HCT116 (cell line): ENCODE measurements at regions not wholly inside any gene's neighbourhood (a gene's known extent, or its start where the extent isn't known, plus 50 kb on each side); places are given as distances from the start of the nearest gene placed in this dataset.

Experiments used
- ATAC-seq: fragments of 200-7000 bp; cut with Tn5 transposase; 2 replicates; pipeline ENCODE4 v1.9.1; 2020; ENCODE audit warnings: mild to moderate bottlenecking, moderate library complexity
- BruUV-seq: library from RNA; stranded (reverse); fragments of 400-500 nt; replicated peaks from 2 replicates; lab custom pipeline; 2021; lab: Mats Ljungman, UMichigan
- CTCF ChIA-PET: fragments of 300-600 bp; sonication (Branson Sonifier 250); formaldehyde crosslinking; loops from one replicate; lab custom pipeline; 2021; ENCODE audit warnings: antibody characterized with exemption; lab: Charles Lee
- POLR2A ChIA-PET: fragments of 300-600, 350-600 bp; sonication (Branson Sonifier 250); formaldehyde crosslinking; loops from one replicate; lab custom pipeline; 2021; ENCODE audit warnings: antibody characterized with exemption; lab: Charles Lee
- RAD21 ChIA-PET, 2 experiments: fragments of 300-600 bp; sonication (Branson Sonifier 250); formaldehyde crosslinking; loops; one replicate each; lab custom pipeline; 2023; ENCODE audit warnings: low total read pairs in 2 of 2; ENCODE audit not compliant: uncharacterized antibody in 2 of 2, unreplicated experiment in 2 of 2, low non-redundant PET in 1 of 2; lab: Charles Lee
- DNase-seq: peaks from one replicate; pipeline ENCODE4 v3.0.0-alpha.2; 2010; ENCODE audit warnings: low read depth, low spot score
- H2AFZ ChIP-seq: fragments of 200-600 bp; shearing (Covaris generic), sonication (generic); 2 replicates; pipeline ENCODE4 v1.6.1; 2017; ENCODE audit warnings: low read depth, mixed run types, mixed read lengths, antibody characterized with exemption, low read length; ENCODE audit not compliant: poor library complexity, severe bottlenecking
- H3K27ac ChIP-seq: 2 replicates; pipeline ENCODE4 v1.5.1; 2012; ENCODE audit warnings: low read depth, low read length
- H3K27me3 ChIP-seq: fragments of 200-600 bp; sonication (generic); 2 replicates; pipeline ENCODE4 v1.6.1; 2016; ENCODE audit warnings: mixed run types, low read length, mixed read lengths; ENCODE audit not compliant: insufficient read depth
- H3K36me3 ChIP-seq, 2 experiments: fragments of 200-500 bp in 1 of 2; fragments of 200-600 bp in 1 of 2; sonication (Bioruptor generic) in 1 of 2; sonication (generic) in 1 of 2; 2 replicates each; pipeline versions ENCODE4 v1.5.1 to v1.6.1; 2014 to 2016; ENCODE audit warnings: low read length in 2 of 2, inconsistent platforms in 1 of 2, mixed read lengths in 1 of 2, mixed run types in 1 of 2; ENCODE audit not compliant: insufficient read depth in 2 of 2, control insufficient read depth in 1 of 2
- H3K4me1 ChIP-seq, 2 experiments: fragments of 200-600 bp in 1 of 2; sonication (generic) in 1 of 2; 2 replicates each; pipeline versions ENCODE4 v1.5.1 to v1.6.1; 2012 to 2017; ENCODE audit warnings: low read length in 2 of 2, inconsistent platforms in 1 of 2, mild to moderate bottlenecking in 1 of 2, mixed read lengths in 1 of 2, mixed run types in 1 of 2, moderate library complexity in 1 of 2; ENCODE audit not compliant: insufficient read depth in 2 of 2, control insufficient read depth in 1 of 2
- H3K4me2 ChIP-seq: fragments of 200-600 bp; sonication (generic); 2 replicates; pipeline ENCODE4 v1.6.1; 2017; ENCODE audit warnings: mixed run types, low read length, mixed read lengths
- H3K4me3 ChIP-seq, 2 experiments: fragments of 200-600 bp in 1 of 2; sonication (generic) in 1 of 2; replicated peaks in 1 of 2; 2 replicates each; pipeline ENCODE4 v1.5.1; 2011 to 2016; ENCODE audit warnings: low read length in 2 of 2, control low read depth in 1 of 2, low read depth in 1 of 2, mild to moderate bottlenecking in 1 of 2, mixed read lengths in 1 of 2, mixed run types in 1 of 2
- H3K79me2 ChIP-seq: fragments of 200-600 bp; sonication (generic); 2 replicates; pipeline ENCODE4 v1.6.1; 2017; ENCODE audit warnings: mild to moderate bottlenecking, mixed run types, low read length, moderate library complexity, mixed read lengths; ENCODE audit not compliant: insufficient read depth
- H3K9ac ChIP-seq: fragments of 200-600 bp; sonication (generic); 2 replicates; pipeline ENCODE4 v1.6.1; 2016; ENCODE audit warnings: low read length, mixed read lengths
- H3K9me2 ChIP-seq: fragments of 200-600 bp; sonication (generic), shearing (Covaris generic); 2 replicates; pipeline ENCODE4 v1.6.1; 2017; ENCODE audit warnings: mixed run types, mild to moderate bottlenecking, moderate library complexity; ENCODE audit not compliant: insufficient read depth
- H3K9me3 ChIP-seq, 2 experiments: fragments of 200-500 bp in 1 of 2; fragments of 200-600 bp in 1 of 2; sonication (Bioruptor generic) in 1 of 2; sonication (generic) in 1 of 2; 2 replicates each; pipeline ENCODE4 v1.6.1; 2014 to 2017; ENCODE audit warnings: low read length in 2 of 2, mixed read lengths in 2 of 2, inconsistent platforms in 1 of 2, low read depth in 1 of 2, mild to moderate bottlenecking in 1 of 2, mixed run types in 1 of 2, moderate library complexity in 1 of 2; ENCODE audit not compliant: control insufficient read depth in 1 of 2, insufficient read depth in 1 of 2
- H4K20me1 ChIP-seq: fragments of 200-600 bp; sonication (generic), shearing (Covaris generic); 2 replicates; pipeline ENCODE4 v1.6.1; 2017; ENCODE audit warnings: mixed run types, mild to moderate bottlenecking, moderate library complexity; ENCODE audit not compliant: insufficient read depth
- ATF3 ChIP-seq: IDR thresholded peaks from 2 replicates; pipeline ENCODE4 v1.6.1; 2012
- CEBPB ChIP-seq: IDR thresholded peaks from 2 replicates; pipeline ENCODE4 v1.6.1; 2012; ENCODE audit warnings: low read depth
- TCF7L2 ChIP-seq: IDR thresholded peaks from 2 replicates; pipeline ENCODE4 v1.7.0; 2011; ENCODE audit warnings: borderline replicate concordance, inconsistent platforms; ENCODE audit not compliant: insufficient read depth, insufficient read length; ENCODE audit errors: extremely low read depth
- YY1 ChIP-seq: IDR thresholded peaks from 2 replicates; pipeline ENCODE4 v1.6.1; 2011; ENCODE audit warnings: low read length, low read depth, moderate library complexity, mild to moderate bottlenecking; ENCODE audit not compliant: insufficient replicate concordance; ENCODE audit errors: extremely low read depth
- ZBTB33 ChIP-seq: IDR thresholded peaks from 2 replicates; pipeline ENCODE4 v1.6.1; 2011; ENCODE audit warnings: mild to moderate bottlenecking, low read length, moderate library complexity; ENCODE audit not compliant: insufficient replicate concordance; ENCODE audit errors: extremely low read depth
- intact Hi-C: fragments of 100-400 bp; cut with micrococcal nuclease; formaldehyde crosslinking; loops from 2 replicates; pipeline ENCODE4 v1.10.0; 2022

- Histone ChIP-seq H3K4me2 (no peak overlapping the region), H3K9ac (no peak overlapping the region), H3K9me2 (no peaks in the 10 kb centered on the region), H3K27me3 (no peaks in the 10 kb centered on the region; the same call in 1 of the 2 replicates), H3K79me2 (no peaks in the 10 kb centered on the region), H3K4me3 (no peak overlapping the region), H2AFZ (no peak overlapping the region), H3K4me1 (no peaks in the 10 kb centered on the region), H3K27ac (no peak overlapping the region), H3K9me3 (no peaks in the 10 kb centered on the region), H3K36me3 (no peaks in the 10 kb centered on the region), H4K20me1 (no peaks in the 10 kb centered on the region)
- DNase-seq (no peak), ATAC-seq (no peak)
- no TSS peak for BruUV-seq
- ChIA-PET RAD21 (no interaction called here), CTCF (no interaction called here), POLR2A (no interaction called here)
- intact Hi-C loops: no loop called here
- TF ChIP-seq ZBTB33 (no peak), ATF3 (no peak), YY1 (no peak), TCF7L2 (no peak), CEBPB (no peak)
- TF ChIP-seq, all 23 proteins: peak for 0
Observed at GRCh38 chr1:116261227-116261626, 111.8 kb upstream of the ATP1A1 start.
